Pancreas (tissue), 10 donors: ENCODE measurements at regions not wholly inside any gene's neighbourhood (a gene's known extent, or its start where the extent isn't known, plus 50 kb on each side); places are given as distances from the start of the nearest gene placed in this dataset.

ENCODE experiments used
- ATAC-seq, 4 donors: fragments of 200-7000 bp; cut with Tn5 transposase; one replicate each; pipeline versions ENCODE4 v1.8.0 to v1.9.1; 2020; ENCODE audit warnings: mild to moderate bottlenecking in 4 of 4, moderate library complexity in 4 of 4
- DNase-seq, 6 donors: peaks; one replicate each; pipeline ENCODE4 v3.0.0-alpha.2; 2020
- FAIRE-seq: peaks from 2 replicates; lab custom pipeline; 2012; peaks lifted over from hg19 to GRCh38; lab: Jason Lieb, UNC
- H3K27ac ChIP-seq, 4 donors: fragments of 200-600 bp; sonication (generic); 1 replicate in 3 of 4; 2 replicates in 1 of 4; pipeline versions ENCODE4 v1.5.0 to v1.8.0; 2020
- H3K27me3 ChIP-seq, 4 donors: fragments of 200-600 bp; one replicate each; pipeline ENCODE4 v1.8.0; 2021
- H3K36me3 ChIP-seq, 3 donors: fragments of 200-600 bp; sonication (generic) in 1 of 3; one replicate each; pipeline versions ENCODE4 v1.5.0 to v1.8.0; 2020 to 2021
- H3K4me1 ChIP-seq, 3 donors: fragments of 200-600 bp; one replicate each; pipeline ENCODE4 v1.8.0; 2021
- H3K4me3 ChIP-seq, 4 donors: fragments of 200-600 bp; sonication (generic) in 2 of 4; one replicate each; pipeline versions ENCODE4 v1.5.0 to v1.8.0; 2020 to 2021
- H3K9me3 ChIP-seq, 4 donors: fragments of 200-600 bp; one replicate each; pipeline ENCODE4 v1.8.0; 2021
- WGBS, 2 donors: extraction: QIAGEN DNeasy Blood & Tissue Kit; methylation state at CpG; one replicate each; pipeline ENCODE4 v1.1.7; 2013; 5-methylcytosine and 5-hydroxymethylcytosine counted together
- intact Hi-C, 3 donors: fragments of 100-400 bp; cut with DNase I; formaldehyde crosslinking; loops; one replicate each; pipeline versions ENCODE4 v1.11.1 to v1.14.2; 2022
- TF ChIP-seq, protein P1 (sequence below), 4 donors: fragments of 200-600 bp; sonication (generic) in 3 of 4; IDR thresholded peaks; one replicate each; pipeline versions ENCODE4 v1.5.0 to v1.8.0; 2021; ENCODE audit warnings: antibody characterized with exemption in 4 of 4
- donor health status: healthy with polysubstance abuse.
- donor health status: DM: no; HTN: no; CAD: no; lungs with moderate emphysema.
- donor health status: DM: no; HTN: no; CAD: no.
- donor health status: control.
- donor health status: control.
- donor health status: Bipolar disorder and iron deficiency.
- donor health status: DM: yes; HTN: yes; CAD: no.
- donor health status: DM: no; HTN: no; CAD: no.
- donor health status: DM: no; HTN: no; CAD: no.
- donor health status: DM: yes; HTN: yes; CAD: no.

DNA sequence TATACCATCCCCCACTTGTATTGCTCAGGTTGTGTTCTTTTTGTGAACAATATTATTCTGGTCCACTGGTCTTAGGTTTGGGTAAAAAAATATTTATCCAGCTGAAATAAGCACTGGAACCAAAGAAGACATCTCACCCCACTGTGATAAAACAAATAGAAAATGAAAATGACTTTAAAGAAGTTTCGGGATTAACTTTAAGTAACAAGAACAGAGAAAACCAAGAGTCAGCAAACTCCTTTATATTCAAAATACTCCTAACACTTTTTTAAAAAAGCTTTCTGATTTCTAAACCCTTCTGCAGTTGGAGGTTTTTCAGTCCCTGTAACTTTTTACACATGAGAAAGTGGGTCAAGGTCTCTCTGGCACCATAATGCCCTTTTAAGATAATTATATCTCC lies 273.9 kb upstream of the CDH10 start:
- H3K4me1 ChIP-seq, result no peaks in the 10 kb centered on the region
- H3K27ac ChIP-seq, result no peak overlapping the region
- no peaks in the 10 kb centered on the region for H3K9me3 ChIP-seq
- H3K27me3 ChIP-seq, result no peaks in the 10 kb centered on the region
- intact Hi-C loops, result no loop called here
- H3K36me3 ChIP-seq, result no peaks in the 10 kb centered on the region
- TF ChIP-seq, protein P1, sequence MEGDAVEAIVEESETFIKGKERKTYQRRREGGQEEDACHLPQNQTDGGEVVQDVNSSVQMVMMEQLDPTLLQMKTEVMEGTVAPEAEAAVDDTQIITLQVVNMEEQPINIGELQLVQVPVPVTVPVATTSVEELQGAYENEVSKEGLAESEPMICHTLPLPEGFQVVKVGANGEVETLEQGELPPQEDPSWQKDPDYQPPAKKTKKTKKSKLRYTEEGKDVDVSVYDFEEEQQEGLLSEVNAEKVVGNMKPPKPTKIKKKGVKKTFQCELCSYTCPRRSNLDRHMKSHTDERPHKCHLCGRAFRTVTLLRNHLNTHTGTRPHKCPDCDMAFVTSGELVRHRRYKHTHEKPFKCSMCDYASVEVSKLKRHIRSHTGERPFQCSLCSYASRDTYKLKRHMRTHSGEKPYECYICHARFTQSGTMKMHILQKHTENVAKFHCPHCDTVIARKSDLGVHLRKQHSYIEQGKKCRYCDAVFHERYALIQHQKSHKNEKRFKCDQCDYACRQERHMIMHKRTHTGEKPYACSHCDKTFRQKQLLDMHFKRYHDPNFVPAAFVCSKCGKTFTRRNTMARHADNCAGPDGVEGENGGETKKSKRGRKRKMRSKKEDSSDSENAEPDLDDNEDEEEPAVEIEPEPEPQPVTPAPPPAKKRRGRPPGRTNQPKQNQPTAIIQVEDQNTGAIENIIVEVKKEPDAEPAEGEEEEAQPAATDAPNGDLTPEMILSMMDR (IDR thresholded peaks at IDR 0.05), result no peak
- WGBS, 2 donors, result 60 to 74% methylated on average over 1 of the region's 1 CpG
- H3K4me3 ChIP-seq, result no peak overlapping the region
- no peak for FAIRE-seq
- no peak for DNase-seq
- ATAC-seq, result no peak

DNA sequence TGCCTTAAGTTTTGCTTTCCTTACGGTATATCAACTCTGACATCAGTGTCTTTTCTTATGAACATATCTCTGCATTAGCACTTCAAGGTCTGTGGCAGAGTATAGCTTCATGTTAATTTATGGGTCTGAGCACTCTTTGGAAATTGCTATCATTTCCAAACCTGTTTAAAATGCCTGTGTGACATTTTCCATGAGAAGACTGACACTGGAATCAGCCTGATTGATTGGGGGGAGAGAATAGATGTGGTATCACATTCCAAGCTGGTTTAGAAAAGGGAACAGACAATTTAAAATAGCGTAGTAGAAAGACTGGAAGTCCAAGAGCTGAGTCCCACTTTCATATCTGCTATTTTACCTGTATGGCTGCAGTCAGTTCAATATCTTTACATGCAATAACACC lies 272.1 kb upstream of the CDH10 start:
- Histone ChIP-seq H3K4me3 (no peak overlapping the region), H3K36me3 (no peaks in the 10 kb centered on the region), H3K4me1 (no peaks in the 10 kb centered on the region), H3K27ac (no peak overlapping the region), H3K9me3 (no peaks in the 10 kb centered on the region), H3K27me3 (no peaks in the 10 kb centered on the region)
- WGBS, 2 donors, result 49 to 59% methylated on average over 2 of the region's 2 CpGs
- no peak for DNase-seq
- no peak for FAIRE-seq
- ATAC-seq, result no peak
- TF ChIP-seq, protein P1 (IDR thresholded peaks at IDR 0.05), result no peak
- intact Hi-C loops, result no loop called here

- intact Hi-C loops, result no loop called here
- Histone ChIP-seq H3K4me3 (no peak overlapping the region), H3K36me3 (no peaks in the 10 kb centered on the region), H3K9me3 (no peaks in the 10 kb centered on the region), H3K27me3 (no peaks in the 10 kb centered on the region), H3K4me1 (no peaks in the 10 kb centered on the region), H3K27ac (no peak overlapping the region)
- no peak for DNase-seq
- ATAC-seq, result no peak
- FAIRE-seq, result no peak
- TF ChIP-seq, protein P1 (IDR thresholded peaks at IDR 0.05), result no peak
Measured at GRCh38 chr5:24909210-24909609, 264.4 kb upstream of the CDH10 start.

DNA sequence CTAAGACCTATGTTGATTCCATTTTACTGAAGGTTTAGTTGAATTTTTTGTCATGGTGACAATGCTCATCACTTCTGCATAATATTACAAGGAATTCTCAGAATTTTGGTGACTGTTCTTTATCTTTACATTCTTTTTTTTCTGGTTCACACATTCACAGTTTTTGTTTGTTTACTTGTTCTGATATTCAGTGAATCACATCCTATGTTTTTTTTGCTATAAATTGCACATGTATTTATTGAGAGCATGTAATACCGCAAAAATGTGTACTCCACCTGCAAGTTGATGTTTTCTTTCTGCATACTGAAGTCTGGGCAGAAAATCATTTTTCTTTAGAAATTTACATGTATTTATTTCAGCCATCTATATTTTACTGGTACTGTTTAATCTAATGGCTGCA lies 261.9 kb upstream of the CDH10 start:
- no peaks in the 10 kb centered on the region for H3K9me3 ChIP-seq
- intact Hi-C loops, result no loop called here
- no peak for FAIRE-seq
- H3K4me3 ChIP-seq, result no peak overlapping the region
- no peak for DNase-seq
- H3K27ac ChIP-seq, result no peak overlapping the region
- ATAC-seq, result no peak
- H3K4me1 ChIP-seq, result no peaks in the 10 kb centered on the region
- WGBS, 2 donors, result 91 to 94% methylated on average over 1 of the region's 1 CpG
- no peaks in the 10 kb centered on the region for H3K36me3 ChIP-seq
- TF ChIP-seq, protein P1 (IDR thresholded peaks at IDR 0.05), result no peak
- no peaks in the 10 kb centered on the region for H3K27me3 ChIP-seq

DNA sequence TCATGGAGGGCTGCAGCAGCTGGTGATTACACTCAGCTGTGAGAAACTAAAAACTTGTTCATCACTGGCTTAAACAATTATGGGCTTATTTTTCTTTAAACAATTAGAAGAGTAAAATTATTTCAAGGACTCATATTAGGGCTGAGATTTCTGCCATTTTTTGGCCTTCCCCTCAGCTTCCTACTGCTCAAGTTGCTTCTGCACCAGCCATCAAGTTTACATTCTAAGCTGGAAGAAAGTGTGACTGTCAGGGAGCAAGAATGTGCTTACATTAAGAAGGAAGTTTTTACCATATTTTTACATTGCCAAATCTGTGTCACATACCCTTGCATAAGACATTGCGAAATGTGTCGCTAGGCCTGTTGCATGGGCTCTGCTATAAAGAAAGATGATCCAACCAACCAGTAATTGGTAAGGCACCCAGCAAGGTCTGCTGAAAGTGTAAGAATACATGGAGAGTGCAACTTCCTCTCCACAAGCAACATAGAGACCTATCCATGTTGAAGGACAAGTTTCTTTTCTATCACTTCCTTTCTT lies 260.3 kb upstream of the CDH10 start:
- 71 to 85% methylated on average over 2 of the region's 2 CpGs for WGBS, 2 donors
- TF ChIP-seq, protein P1 (IDR thresholded peaks at IDR 0.05), result no peak
- FAIRE-seq, result no peak

More for the DNA sequence above, 260.3 kb upstream of the CDH10 start:
- ATAC-seq (no peak), DNase-seq (no peak)
- no peaks in the 10 kb centered on the region for H3K9me3 ChIP-seq
- intact Hi-C loops, result no loop called here
- H3K36me3 ChIP-seq, result no peaks in the 10 kb centered on the region
- H3K27ac ChIP-seq, result no peak overlapping the region
- H3K4me3 ChIP-seq, result no peak overlapping the region
- no peaks in the 10 kb centered on the region for H3K4me1 ChIP-seq
- H3K27me3 ChIP-seq, result no peaks in the 10 kb centered on the region
